ENCODE measurements at regions not wholly inside any gene's neighbourhood (a gene's known extent, or its start where the extent isn't known, plus 50 kb on each side); places are given as distances from the start of the nearest gene placed in this dataset.

DNA sequence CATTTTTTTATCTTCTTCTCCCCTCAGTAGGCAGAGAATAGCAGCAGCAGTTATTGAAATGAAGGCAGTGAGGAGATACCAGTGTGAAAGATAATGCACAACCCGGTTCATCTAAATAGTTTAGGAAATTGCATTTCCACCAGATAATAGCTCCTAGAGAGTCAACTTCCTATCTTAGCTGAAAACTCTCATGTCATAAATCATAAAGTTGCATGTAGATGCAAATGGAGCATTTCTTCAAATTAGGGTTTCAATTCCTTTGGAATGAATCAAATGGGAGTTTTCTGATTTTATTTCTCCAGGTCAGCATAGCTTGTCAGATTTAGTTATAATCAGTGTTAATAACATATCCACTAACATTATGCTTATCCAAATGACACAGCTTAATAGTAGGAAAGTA, 335.3 kb downstream of the CNTNAP4 start:
- intact Hi-C loops (cut with micrococcal nuclease): no loop called here

DNA sequence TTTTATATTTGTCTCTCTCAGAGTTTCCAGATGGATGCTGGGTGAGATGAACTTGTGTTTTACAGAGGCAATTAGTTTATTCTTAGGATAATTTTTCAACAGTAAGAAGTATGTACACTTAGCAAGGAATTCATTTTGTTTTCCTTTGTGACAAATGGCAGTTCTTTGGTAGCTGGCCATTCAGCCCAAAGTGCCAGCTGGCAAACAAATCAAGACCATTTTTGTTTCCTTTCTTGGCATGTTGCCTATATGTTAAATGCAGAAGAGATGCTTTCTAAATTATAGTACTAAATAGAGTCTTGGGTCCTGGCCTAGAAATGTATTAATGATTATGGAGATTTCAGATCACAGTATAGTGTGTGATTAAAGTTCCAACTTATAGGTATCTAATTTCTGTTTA, 337.1 kb downstream of the CNTNAP4 start:
- intact Hi-C loops (cut with micrococcal nuclease): no loop called here

DNA sequence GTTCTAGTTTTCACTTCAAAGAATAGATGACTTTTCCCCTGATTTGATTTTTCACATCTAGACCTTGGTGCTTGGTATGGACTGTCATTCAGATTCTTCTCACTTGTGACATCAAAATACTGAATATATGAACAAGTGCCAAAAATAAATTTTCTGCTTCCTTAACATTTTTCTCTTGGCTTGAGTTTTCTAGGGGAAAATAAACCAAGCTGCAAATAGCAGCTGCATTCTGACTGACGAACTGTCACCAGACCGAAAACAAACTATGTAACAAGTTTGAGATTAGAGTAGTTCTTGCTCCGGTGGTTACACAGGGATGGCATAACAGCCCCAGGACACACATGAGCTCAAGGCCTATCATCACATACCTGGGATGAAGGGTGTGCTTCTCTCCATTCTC, 345.7 kb downstream of the CNTNAP4 start:
- intact Hi-C loops (cut with micrococcal nuclease): no loop called here

DNA sequence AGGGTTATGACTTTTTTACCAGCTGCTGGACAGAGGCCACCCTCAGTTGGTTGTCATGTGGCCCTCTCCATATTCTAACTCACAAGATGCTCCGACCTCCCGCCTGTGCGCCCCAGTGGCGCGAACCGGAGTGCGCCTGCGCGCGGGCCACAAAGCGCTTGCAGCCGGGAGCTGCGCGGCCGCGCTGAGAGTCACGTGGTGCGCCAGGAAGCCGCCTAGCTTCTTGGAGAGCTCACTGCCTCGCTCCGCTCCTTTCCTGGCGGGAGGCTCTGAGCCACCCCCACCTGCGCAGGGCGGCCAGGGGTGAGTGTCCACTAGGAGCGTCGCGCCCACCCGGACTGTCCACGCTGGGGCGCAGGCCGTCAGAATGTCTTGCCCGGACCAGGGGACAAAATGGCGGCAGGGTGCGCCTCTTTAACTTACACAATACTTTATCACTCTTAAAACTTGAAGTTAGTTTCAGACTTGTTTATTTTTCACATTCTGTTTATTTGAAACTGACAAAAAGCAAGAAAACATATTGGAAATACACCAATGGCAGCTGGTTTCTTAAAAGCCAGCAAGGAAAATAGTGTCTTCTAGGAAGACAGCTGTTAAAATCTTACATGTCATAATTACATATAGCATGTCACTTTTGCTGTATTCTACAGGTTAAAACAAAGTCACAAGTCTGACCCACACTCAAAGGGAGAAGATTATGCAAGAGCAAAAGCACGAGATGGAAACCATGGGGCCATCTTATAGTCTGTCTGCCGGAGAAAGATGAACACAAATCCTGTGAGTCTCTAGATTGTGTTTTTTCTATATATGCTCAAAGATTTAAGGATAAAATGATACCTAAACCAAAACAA, 357.9 kb downstream of the CNTNAP4 start:
- intact Hi-C loops (cut with micrococcal nuclease): loop anchor here (5.0 to 10.0 kb wide), 2 partner anchors 60 to 848 kb away; no protein-coding TSS in a partner anchor

DNA sequence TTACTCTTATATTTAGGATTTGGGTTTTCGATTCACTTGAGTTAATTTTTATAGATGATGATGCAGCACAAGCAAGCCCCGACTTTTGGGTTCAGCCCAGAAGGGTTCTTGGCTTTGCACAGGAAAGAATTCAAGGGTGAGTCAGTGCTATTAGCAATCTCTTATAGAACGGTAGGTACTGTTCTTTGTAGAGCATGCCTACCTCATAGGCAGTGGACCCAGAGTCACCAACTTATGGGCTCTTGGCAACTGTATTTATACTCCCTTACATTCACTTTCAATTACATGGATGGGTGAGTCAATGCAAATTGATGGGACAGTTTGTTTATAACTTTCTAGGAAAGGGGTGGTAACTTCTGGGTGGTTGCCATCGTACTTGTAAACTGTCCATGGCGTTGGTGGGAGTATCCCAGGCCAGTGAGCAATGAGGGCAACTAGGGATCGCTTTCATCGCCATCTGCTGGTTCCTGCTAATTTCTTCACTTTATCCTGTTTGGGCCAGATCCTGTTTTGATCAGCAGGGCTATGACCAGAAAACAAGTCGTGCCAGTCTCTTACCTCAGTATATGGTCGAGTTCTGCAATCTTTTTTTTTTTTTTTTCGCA, 362.6 kb downstream of the CNTNAP4 start:
- intact Hi-C loops (cut with micrococcal nuclease): loop anchor here (5.0 to 10.0 kb wide), 2 partner anchors 55 to 852 kb away; no protein-coding TSS in a partner anchor

DNA sequence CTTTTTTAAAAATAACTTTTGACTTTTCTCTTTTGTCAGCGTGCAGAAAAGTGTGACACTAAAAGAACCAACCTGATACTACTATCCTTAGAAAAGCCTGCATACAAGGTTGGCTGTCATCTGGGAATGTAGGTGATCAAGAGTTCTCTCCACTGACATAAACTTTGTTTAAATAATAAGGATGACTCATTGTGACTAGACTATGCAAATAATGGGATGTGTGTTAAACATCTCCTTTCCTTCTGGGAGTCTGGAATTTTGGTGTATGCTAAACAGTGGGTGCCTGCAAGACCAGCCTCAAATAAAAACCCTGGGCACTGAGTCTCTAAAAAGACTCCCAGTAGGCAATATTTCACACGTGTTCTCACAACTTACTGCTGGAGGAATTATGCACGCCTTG, 373.4 kb downstream of the CNTNAP4 start:
- intact Hi-C loops (cut with micrococcal nuclease): loop anchor here (5.0 kb wide), 2 partner anchors 322 to 522 kb away; no protein-coding TSS in a partner anchor

DNA sequence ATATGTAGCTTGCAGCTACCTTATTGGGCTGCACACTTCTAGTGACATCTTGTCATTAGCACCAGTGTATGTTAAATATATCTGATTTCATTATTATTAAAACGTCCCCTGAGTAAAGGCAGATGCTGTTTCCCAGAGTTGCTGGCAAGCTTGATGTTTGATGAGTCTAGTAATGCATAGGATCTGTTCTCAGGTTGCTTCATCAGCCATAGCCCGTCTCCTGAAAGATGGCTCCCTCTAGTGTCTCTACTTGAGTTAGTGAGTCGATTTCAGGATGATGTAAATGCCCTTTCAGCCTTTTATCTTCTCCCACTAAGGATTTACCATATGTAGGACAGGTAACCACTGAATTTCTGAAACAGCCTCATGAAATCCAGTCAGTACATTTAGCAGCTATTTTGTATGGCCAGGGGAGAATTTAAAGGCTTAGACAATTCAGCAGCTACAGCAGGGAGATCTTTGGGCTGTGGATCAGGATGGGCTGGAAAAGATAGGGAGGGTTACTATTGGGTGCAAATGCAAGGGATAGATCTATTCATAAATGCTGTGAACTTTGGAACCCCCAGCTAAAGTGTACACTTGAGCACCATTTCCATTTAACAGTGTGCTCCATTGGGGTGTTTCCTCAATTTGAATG, 376.3 kb downstream of the CNTNAP4 start:
- intact Hi-C loops (cut with micrococcal nuclease): loop anchor here (1.0 to 5.0 kb wide), 3 partner anchors 319 to 864 kb away; no protein-coding TSS in a partner anchor

DNA sequence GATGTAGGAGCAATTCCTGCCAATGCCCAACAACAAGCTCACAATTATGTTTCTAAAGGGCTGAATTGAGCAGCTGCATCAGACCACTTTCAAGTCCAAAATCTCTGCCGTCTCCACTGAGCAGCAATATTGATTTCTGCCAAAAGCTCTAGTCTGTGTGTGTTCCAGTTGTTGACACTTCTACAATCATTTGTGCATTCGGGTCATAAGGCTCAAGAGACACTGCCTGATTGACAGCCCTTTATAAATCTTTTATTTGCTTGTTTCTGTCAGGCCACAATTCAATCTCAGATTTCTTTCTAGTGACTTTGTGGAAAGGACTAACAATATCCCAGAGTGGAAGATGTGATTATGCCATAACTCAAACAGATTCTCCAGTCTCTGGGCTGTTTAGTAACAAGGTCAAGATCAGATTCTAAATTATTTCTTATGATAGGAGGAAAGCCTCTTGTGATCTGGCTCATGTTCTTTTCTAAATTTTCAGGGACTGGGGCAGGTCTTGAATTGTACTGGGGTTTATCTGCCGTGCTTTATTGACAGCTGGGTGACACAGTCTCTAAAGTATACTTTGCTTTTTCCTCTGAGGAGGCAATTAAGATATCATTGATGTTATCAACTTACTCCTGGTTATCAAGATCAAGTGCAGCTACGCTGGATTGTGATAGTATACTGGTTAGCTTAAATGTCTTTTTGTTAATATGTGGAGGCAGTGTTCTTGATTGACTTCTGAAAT, 377.1 kb downstream of the CNTNAP4 start:
- intact Hi-C loops (cut with micrococcal nuclease): loop anchor here (5.0 kb wide), 2 partner anchors 318 to 518 kb away; no protein-coding TSS in a partner anchor

DNA sequence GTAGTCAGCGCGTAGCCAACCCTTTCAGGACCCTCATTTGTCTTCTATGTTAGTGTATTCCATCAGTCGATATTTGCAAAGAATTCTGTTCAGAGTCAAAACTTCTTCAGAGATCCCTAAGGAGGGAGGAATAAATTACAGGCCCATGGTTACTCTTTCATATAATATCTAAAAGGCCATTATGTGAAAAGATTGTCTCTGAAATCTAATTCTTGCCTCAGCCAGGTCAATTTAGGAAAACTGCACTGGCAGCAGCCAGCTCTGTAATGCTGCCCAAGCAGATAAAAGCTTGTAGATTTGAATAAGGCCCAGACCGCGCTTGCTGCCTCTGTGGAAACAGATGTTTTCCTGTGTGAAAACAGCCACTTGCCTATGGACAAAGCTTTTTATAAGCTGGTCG, 379.8 kb downstream of the CNTNAP4 start:
- intact Hi-C loops (cut with micrococcal nuclease): no loop called here

DNA sequence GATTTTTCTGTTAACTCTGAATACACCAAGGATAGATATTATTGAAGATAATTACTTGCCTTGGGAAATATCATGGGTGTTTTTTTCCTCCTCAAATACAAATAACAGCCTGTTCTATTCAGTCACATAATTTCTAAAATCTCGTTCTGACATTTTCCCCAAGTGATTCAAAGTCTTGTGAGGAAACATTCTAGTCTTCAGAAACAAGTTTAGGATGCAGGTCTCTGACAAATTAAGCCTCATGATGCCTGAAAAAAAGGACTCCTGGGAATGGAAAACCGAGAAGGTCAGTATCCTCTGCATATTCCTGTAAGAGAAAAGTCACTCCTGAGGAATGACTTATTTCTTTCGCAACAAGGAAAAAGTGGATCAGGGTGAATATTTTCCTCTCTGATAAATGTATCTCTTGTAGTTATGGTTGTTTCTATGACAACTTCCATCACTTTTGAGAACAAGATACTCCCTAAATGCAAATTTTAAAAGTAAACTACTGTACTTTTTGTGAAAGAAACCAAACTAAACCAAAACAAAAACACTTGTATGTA, 384.6 kb downstream of the CNTNAP4 start:
- intact Hi-C loops (cut with micrococcal nuclease): no loop called here

DNA sequence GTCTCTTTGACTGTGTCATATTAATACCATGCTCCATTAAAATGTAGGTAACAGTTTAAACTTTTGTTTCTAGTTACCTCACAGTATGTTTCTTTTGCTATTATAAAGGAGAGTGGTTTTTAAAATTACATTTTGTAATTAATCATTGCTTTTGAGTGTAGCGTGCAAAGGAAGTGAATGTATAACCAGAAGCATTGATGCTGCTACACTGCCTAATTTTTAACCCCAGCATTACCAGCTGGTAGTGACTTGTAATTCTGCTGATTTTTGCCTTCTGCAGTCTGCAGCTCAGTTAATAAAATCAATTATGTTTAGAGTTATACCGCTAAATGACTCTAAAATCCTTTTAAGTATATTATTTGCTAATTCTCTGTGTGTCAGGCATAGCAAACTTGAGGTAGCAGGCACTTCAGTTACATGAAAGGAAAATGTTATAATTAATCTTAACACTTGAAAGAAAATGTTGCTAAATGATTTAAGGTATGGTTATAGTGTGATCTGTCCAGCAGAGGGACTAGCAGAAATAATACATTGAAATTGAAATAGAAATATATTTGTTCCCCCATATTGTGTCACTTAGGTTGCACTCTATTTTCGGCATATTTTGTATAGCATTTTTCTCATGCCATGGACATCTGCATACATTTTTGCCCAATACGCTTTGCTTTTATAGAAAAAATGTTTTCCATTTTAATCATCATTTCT, 388.5 kb downstream of the CNTNAP4 start:
- intact Hi-C loops (cut with micrococcal nuclease): no loop called here

DNA sequence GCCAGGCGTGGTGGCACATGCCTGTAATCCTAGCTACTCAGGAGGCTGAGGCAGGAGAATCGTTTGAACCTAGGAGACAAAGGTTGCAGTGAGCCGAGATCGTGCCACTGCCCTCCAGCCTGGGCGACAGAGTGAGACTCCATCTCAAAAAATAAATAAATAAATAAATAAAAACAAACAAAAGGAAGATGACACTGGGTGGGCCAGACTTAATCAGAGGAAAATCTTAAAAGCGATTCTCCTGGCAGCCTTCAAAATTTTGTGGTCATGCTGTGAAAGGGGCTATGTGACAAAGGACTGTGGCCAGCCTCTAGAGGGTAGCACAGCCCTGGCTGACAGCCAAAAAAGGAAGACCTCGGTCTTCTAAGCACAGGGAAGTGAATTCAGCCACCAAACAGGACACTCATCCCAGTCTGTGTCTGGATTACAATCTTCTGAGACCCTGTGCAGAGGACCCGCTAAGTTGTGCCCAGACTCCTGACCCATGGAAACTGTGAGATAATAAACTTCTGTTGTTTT, 391.1 kb downstream of the CNTNAP4 start:
- intact Hi-C loops (cut with micrococcal nuclease): no loop called here

DNA sequence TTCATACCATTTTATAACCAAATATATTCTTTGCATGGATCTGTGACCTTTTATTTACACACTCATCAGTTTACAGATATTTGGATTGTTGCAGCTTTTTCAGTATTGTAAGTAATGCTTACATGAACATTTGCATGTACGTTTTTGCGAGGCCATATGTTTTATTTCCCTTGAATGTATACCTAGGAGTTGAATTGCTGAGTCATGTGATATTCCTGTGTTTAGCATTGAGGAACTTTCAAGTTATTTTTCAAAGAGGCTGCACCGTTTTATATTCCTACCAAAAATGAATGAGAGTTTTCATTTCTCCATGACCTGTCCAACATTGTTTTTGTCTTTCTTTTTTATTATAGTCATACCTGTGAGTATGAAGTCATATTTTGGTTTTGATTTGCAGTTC, 392.1 kb downstream of the CNTNAP4 start:
- intact Hi-C loops (cut with micrococcal nuclease): no loop called here

DNA sequence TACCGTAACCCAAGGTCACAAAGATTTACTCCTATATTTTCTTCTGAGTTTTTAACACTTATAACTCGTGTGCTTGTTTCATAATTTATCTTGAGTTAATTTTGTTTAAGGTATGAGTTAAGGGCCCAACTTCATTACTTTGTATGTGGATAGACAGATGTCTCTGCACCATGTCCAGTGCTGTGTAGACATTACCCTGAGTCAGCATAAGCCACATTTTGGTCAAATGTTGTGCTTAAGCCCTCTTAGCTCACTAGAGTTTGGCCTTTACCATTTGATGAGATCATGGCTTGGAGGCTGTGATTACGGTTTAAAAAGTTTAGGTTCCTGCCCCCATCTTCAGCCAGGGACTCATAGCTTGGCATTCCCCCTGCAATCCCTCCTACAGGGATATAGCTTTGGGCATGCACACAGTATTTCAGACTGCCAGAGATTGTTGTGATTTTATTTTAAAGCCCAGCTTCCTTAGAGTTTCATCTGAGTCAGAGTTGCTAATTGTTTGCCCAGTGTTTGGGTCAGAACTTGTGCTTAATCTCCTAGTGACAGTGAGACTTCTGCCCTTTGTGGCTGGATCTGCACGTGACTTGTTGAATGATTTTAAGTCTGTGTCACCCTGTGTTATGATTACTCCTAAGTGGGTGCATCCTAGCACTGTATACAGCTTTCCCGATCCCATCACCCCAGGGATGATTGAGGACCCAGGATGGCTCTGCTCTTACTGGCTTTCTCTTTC, 393.1 kb downstream of the CNTNAP4 start:
- intact Hi-C loops (cut with micrococcal nuclease): no loop called here

DNA sequence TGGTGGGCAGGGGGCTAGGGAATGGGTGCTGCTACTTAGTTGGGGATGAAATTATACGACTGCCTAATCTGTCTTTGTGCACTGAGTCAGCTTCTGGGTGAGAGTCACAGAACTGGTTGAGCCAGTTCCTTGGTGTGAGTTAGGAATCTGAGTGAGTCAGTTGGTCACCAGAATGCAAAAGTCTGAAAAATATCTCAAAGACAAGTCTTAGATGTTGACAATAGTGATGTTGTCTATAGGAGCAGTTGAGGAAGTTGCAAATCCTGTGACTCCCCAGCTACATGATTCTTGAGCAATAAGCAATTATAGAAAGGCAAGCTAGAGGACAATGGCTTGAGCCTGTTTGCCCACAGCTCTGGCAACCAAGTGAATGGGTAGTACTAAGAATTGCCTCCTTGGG, 399.2 kb downstream of the CNTNAP4 start:
- intact Hi-C loops (cut with micrococcal nuclease): no loop called here

DNA sequence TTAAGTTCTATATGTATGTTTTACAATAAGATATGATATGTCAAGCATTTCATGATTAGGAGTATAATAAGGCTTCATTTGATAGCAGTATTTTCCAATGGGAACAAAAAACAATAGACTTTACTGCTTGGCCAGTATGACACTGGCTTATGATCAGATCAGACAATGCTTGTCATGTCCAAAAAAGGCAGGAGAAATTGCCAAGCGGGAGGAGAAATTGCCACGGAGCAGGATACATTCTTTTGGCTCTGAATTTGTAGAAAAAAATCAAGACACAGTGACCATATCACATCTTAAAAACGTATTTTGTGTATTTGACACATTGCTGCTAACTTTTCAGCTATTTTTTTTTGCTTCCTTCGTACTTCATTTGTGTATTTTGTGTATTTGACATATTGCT, 404.1 kb downstream of the CNTNAP4 start:
- intact Hi-C loops (cut with micrococcal nuclease): no loop called here

DNA sequence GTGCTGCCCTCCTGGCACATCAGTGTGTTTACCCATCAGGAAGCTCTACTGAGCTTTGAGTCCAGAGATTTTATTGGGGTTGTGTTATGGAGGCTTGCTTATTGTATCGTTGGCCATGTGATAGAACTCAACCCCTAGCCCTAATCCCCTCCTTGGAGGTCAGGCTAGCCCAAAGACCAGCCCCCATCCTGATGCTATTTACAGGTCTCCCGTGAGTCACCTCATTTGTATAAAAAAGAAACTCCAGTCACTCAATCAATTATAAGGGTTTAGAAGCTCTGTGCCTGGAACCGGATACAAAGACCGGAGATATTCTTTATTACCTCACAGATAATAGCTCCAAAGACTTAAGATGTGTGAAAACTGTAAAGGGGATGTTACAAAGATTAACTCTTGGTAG, 405.9 kb downstream of the CNTNAP4 start:
- intact Hi-C loops (cut with micrococcal nuclease): no loop called here

DNA sequence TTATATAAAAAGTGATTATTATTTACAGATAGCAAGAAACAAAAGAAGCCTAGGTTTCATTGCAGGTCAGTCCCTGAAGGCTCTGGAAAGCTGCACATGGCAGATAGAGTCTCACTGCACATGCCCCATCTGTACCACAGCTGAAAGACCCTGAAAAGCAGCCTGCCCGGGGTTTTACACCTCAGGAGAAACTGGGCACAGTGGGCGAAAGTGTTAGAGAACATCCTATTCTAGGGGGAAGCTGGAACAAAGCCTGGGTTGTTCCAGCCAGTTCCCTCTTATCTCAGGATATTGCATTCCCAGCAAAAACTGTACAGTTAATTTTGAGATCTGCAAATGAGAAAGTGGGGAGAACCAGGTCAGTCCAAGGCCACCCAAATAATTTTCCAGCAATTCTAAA, 419.7 kb downstream of the CNTNAP4 start:
- intact Hi-C loops (cut with micrococcal nuclease): loop anchor here (10.0 kb wide), 2 partner anchors 62 to 68 kb away; no protein-coding TSS in a partner anchor

DNA sequence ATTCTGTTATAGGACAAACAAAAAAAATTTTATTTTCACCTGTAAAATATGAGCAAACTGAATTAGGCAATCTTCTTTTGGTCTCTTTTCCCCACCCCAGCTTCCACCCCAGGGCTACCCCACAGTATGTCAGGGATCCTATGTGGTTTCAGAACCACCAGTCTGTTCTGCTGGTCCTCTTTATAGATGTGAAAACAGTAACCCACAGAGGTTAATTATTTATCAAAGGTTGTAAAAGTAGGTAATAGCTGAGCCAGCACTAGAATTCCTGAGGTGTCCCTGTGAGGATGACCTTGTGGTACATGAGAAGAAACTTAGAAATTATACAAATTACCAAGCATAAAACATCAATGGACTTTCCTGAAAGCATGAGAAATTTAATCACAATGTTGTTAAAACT, 428.7 kb downstream of the CNTNAP4 start:
- intact Hi-C loops (cut with micrococcal nuclease): no loop called here

DNA sequence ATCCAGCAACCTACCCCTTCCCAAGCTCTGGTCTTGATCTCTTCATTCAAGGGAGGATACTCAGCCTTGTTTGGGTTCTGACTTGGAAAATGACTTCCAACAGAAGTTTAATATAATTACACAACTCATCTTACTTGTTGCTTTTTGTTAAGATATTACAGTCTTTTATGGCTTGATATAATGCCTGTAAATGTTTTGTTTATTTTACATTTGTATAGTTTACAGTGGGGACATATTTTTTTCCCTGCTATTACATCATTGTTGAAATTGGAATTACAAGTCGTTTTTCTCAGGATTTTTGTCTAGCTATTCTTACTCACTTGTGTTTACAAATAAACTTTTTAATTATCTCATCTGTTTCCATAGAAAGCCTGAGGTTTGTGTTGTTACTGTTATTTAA, 436.0 kb downstream of the CNTNAP4 start:
- intact Hi-C loops (cut with micrococcal nuclease): no loop called here
